AG10803 (cell line): ENCODE measurements at regions not wholly inside any gene's neighbourhood (a gene's known extent, or its start where the extent isn't known, plus 50 kb on each side); places are given as distances from the start of the nearest gene placed in this dataset.

Experiments
- DNase-seq: peaks from one replicate; pipeline ENCODE4 v3.0.0; 2010; ENCODE audit warnings: low read depth
- H3K4me3 ChIP-seq: 2 replicates; pipeline ENCODE4 v1.5.1; 2011; ENCODE audit warnings: mild to moderate bottlenecking, low read length, control low read depth
- TF ChIP-seq, protein P1 (sequence below): conservative IDR thresholded peaks from 2 replicates; pipeline ENCODE4 v1.5.1; 2011; ENCODE audit warnings: mild to moderate bottlenecking, low read length, control low read depth, inconsistent platforms

DNA sequence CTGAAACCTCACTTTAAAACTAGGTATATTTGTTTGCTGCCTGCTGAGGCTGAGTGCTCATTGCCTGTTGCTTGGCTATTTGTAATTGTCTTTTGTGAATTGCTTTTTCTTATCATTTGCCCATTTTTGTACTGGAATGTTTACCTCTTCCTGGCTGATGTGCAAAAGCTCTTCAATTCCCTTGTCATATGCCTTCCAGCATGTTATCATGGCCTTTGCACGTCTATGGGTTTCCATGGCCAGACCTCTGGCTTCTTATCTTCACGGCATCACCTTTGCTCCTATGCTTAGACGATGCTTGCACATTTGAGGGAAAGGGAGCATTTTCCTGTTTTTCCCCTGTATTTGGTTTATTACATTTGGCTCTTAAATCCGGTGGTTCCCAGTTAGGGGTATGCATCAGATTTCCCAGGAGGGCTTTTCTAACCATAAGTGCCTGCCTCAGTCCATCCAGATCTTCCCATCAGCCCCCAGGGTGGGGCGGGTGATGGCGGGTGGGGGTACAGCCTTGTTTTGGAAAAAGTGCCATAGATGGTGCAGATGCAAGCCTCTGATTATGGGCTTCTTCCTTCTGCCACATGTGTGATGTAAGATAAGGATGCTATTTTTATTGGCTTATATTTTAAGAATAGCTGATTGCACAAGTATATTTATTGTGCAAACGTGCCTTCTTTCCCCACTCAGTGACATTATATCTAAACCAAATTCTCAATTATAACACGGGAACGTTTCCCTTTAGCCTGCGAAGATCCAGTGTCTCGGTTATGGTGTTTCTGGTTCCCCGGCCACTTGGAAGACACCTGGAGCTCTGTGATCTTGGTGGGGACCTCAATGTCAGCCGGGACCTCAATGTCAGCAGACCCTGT lies 70.6 kb upstream of the SEPTIN5 start:
- H3K4me3 ChIP-seq, result no peak overlapping the region
- TF ChIP-seq, protein P1, sequence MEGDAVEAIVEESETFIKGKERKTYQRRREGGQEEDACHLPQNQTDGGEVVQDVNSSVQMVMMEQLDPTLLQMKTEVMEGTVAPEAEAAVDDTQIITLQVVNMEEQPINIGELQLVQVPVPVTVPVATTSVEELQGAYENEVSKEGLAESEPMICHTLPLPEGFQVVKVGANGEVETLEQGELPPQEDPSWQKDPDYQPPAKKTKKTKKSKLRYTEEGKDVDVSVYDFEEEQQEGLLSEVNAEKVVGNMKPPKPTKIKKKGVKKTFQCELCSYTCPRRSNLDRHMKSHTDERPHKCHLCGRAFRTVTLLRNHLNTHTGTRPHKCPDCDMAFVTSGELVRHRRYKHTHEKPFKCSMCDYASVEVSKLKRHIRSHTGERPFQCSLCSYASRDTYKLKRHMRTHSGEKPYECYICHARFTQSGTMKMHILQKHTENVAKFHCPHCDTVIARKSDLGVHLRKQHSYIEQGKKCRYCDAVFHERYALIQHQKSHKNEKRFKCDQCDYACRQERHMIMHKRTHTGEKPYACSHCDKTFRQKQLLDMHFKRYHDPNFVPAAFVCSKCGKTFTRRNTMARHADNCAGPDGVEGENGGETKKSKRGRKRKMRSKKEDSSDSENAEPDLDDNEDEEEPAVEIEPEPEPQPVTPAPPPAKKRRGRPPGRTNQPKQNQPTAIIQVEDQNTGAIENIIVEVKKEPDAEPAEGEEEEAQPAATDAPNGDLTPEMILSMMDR, result no peak
- DNase-seq, result no peak

DNA sequence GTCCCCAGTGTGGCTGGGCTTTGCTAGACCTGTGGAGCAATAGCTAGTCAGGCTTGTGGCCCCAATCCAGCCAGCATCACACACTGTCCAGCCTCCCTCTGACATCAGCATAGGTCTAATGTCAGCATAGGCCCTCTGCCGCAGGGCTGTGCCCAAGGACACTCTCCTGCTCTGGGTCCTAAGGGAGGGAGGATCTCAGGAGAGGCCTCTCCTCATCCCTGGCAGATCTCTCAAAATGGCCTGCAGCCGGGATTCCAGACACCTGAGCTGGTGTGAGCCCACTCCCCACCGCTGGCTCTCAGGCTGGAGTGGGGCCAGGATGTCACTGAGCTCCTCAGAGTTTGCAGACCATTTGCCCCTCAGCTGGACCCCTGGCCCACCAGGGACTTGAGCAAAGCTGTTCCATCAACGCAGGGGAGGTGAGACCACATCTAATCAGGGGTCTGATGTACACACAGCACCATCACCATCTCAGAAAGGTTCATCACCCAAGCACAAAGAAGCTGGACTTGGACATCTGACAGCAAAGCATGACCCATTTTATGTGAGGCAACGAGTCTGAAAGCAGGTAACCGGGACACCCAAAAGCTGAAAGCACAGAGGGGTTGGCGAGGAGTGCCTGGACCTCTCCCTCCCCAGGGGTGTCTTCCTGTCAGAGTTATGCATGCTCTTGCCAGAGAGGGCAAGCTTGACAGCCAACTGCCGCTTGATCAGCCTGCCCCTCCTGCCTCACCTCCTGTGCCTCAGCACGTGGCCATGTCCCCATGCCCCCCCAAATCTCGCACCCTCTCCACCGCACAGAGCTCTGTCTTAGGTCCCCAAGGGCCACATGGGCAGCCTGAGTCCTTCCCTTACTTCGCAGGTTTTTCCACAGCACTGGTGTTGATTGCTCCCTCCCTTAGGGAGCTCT lies 69.7 kb upstream of the SEPTIN5 start:
- no peak overlapping the region for H3K4me3 ChIP-seq
- no peak for DNase-seq
- TF ChIP-seq, protein P1, result no peak

DNA sequence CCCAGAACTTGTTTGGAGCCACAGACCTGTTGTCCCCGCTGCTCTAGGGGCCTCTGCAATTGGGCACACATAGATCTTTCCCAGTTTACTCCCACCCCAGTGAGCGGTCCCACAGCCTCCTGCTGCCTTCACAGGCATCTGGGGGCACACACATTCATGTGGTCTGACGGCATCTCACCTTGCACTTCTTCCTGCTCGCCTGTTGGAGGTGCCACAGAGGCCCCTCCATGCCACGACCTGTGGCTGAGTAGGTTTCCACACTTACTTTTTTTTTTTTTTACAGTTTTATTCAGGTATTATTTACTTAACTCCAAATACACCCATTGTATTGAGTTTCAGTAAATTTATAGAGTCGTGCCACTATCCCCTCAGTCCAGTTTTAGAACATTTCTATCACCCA lies 68.9 kb upstream of the SEPTIN5 start:
- TF ChIP-seq, protein P1, result no peak
- no peak overlapping the region for H3K4me3 ChIP-seq
- no peak for DNase-seq

DNA sequence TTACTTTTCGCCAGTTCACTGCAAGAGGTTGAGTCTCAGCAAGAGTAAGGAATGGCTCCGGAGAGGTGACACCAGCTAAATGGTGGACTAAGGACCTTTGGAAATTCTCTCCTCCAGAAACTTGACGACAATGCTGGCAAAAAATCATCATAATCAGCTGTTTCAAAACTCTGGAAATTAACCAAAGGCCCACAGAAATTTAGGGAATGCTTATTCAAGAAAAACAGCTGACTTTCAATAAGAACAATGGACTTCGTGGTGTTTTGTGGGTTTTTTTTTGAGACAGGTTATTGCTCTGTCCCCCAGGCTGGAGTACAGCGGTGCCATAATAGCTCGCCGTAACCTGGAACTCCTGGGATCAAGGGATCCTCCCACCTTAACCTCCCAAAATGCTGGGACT lies 68.4 kb upstream of the SEPTIN5 start:
- no peak overlapping the region for H3K4me3 ChIP-seq
- DNase-seq, result no peak
- TF ChIP-seq, protein P1, result no peak

DNA sequence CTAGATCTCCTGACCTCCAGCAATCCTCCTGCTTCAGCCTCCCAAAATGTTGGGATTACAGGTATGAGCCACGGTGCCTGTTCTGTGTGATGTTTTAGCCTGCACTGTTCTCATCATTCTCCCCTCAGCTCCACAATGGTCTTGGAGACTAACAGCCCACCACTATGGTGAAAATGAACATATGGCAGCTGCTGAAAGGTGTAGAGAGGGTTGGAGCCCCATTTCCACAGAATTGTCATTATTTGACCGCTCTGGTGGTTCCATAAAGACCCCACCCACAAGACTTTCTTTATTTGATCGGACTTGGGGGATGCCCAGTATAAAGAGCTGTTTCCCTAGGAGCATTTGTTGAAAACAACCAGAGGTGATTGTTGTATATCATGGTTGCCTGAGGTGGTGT lies 67.9 kb upstream of the SEPTIN5 start:
- no peak overlapping the region for H3K4me3 ChIP-seq
- DNase-seq, result no peak
- TF ChIP-seq, protein P1, result no peak

DNA sequence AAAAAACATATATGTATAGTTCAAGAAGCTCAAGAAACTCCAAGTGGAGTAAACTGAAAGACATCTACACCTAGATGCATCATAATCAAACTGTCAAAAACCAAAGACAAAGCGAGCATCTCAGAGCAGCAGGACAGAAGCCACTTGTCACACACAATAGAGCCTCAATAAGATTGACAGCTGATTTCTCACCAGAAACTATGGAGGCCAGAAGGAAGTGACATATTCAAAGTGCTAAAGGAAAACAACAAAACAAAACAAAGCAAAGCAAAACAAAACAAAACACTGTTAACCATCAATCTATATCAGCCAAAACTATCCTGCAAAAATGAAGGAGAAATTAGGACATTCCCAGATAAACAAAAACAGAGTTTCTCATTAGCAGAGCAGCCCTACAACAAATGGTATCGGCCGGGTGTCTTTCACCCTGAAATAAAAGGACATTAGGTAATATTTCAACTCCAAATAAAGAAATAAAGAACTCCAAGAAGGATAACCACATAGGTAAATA lies 65.8 kb upstream of the SEPTIN5 start:
- DNase-seq, result no peak
- no peak overlapping the region for H3K4me3 ChIP-seq
- TF ChIP-seq, protein P1, result no peak
